ENCODE measurements at regions not wholly inside any gene's neighbourhood (a gene's known extent, or its start where the extent isn't known, plus 50 kb on each side); places are given as distances from the start of the nearest gene placed in this dataset.

DNA sequence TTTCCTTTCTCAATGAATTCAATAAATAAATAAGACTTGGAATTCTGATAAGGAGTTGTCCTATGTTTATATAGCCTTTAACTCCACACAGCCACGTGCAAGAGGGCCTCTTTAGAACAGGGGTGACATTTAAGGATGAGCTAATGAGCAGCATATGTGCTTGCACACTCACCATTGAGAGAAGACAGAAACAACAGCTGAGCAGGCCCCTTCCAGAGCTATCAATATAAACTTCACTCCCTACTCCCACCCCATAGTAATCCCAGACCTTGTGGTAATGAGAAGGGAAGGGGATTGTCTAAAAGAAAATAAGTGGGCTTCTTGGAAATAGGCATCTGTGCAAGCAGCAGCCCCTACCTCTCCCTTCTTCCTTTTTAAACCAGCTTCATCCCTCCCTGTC is 176.0 kb downstream of the SEC16B start:
- Histone ChIP-seq H3K79me2 (ENCODE audit: insufficient read depth, low read length) (no peaks in the 10 kb centered on the region), H3K36me3 (ENCODE audit: low read length) (no peaks in the 10 kb centered on the region), H3K27me3 (ENCODE audit: low read length) (peaks cover 3% of the 10 kb centered on the region; the same call in 1 of the 2 replicates), H3K9me3 (ENCODE audit: insufficient read depth, low read length) (no peaks in the 10 kb centered on the region), H3K9me2 (replicated peaks; ENCODE audit: insufficient read depth, low read length) (no peaks in the 10 kb centered on the region), H3K9ac (ENCODE audit: low read length) (no peak overlapping the region), H3K4me2 (ENCODE audit: low read depth, low read length, poor library complexity, severe bottlenecking) (no peak overlapping the region), H3F3A (ENCODE audit: insufficient read depth) (no peaks in the 10 kb centered on the region), H2AFZ (ENCODE audit: low read depth, low read length, severe bottlenecking) (no peak overlapping the region), H3K27ac (ENCODE audit: low read depth, low read length) (no peak overlapping the region), H3K4me3 (ENCODE audit: insufficient read depth, low read length, poor library complexity, severe bottlenecking) (no peak overlapping the region), H4K20me1 (ENCODE audit: low read depth, low read length) (no peaks in the 10 kb centered on the region)
- no peak for TF ChIP-seq EZH2phosphoT487 (conservative IDR thresholded peaks at IDR 0.05; ENCODE audit: low read length)
- TF ChIP-seq, protein P1, sequence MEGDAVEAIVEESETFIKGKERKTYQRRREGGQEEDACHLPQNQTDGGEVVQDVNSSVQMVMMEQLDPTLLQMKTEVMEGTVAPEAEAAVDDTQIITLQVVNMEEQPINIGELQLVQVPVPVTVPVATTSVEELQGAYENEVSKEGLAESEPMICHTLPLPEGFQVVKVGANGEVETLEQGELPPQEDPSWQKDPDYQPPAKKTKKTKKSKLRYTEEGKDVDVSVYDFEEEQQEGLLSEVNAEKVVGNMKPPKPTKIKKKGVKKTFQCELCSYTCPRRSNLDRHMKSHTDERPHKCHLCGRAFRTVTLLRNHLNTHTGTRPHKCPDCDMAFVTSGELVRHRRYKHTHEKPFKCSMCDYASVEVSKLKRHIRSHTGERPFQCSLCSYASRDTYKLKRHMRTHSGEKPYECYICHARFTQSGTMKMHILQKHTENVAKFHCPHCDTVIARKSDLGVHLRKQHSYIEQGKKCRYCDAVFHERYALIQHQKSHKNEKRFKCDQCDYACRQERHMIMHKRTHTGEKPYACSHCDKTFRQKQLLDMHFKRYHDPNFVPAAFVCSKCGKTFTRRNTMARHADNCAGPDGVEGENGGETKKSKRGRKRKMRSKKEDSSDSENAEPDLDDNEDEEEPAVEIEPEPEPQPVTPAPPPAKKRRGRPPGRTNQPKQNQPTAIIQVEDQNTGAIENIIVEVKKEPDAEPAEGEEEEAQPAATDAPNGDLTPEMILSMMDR (IDR thresholded peaks at IDR 0.05; ENCODE audit: insufficient read depth, low read length, poor library complexity, severe bottlenecking): no peak

DNA sequence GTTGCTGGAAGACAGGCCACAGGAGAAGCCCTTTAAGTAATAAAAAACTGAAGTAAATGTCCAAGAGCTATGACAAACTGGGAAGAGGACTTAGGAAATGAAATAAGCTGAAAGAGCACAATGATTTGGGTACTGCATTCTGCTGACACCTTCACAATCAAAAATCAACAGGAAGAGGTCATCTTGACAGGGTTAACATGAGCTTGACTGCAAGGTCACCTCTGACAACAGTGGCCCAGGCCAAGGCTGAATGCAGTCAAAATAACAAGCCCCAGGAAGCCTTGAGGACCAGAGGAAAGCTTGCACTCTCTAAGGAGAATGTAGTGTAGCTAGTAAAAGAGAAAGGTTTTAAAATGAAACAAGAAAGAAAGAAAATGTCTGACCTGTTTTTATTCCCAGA is 179.3 kb downstream of the SEC16B start:
- Histone ChIP-seq H3K36me3 (ENCODE audit: low read length) (no peaks in the 10 kb centered on the region), H3K27ac (ENCODE audit: low read depth, low read length) (no peak overlapping the region), H3K9me3 (ENCODE audit: insufficient read depth, low read length) (no peaks in the 10 kb centered on the region), H3K4me3 (ENCODE audit: insufficient read depth, low read length, poor library complexity, severe bottlenecking) (no peak overlapping the region), H3K9me2 (replicated peaks; ENCODE audit: insufficient read depth, low read length) (no peaks in the 10 kb centered on the region; the same call in 1 of the 2 replicates), H2AFZ (ENCODE audit: low read depth, low read length, severe bottlenecking) (no peak overlapping the region), H3K79me2 (ENCODE audit: insufficient read depth, low read length) (no peaks in the 10 kb centered on the region), H3F3A (ENCODE audit: insufficient read depth) (no peaks in the 10 kb centered on the region), H3K4me2 (ENCODE audit: low read depth, low read length, poor library complexity, severe bottlenecking) (no peak overlapping the region), H3K27me3 (ENCODE audit: low read length) (peaks cover 3% of the 10 kb centered on the region; the same call in 1 of the 2 replicates), H4K20me1 (ENCODE audit: low read depth, low read length) (no peaks in the 10 kb centered on the region), H3K9ac (ENCODE audit: low read length) (no peak overlapping the region)
- TF ChIP-seq EZH2phosphoT487 (conservative IDR thresholded peaks at IDR 0.05; ENCODE audit: low read length): no peak
- TF ChIP-seq, protein P1 (IDR thresholded peaks at IDR 0.05; ENCODE audit: insufficient read depth, low read length, poor library complexity, severe bottlenecking): no peak

- no peaks in the 10 kb centered on the region for H3K79me2 ChIP-seq (ENCODE audit: insufficient read depth, low read length)
- TF ChIP-seq, protein P1 (IDR thresholded peaks at IDR 0.05; ENCODE audit: insufficient read depth, low read length, poor library complexity, severe bottlenecking): no peak
- TF ChIP-seq EZH2phosphoT487 (conservative IDR thresholded peaks at IDR 0.05; ENCODE audit: low read length): no peak
Observed at GRCh38 chr1:177789956-177790355, 179.9 kb downstream of the SEC16B start.

More at GRCh38 chr1:177789956-177790355, 179.9 kb downstream of the SEC16B start:
- H3K27me3 ChIP-seq (ENCODE audit: low read length): peaks cover 1% of the 10 kb centered on the region; the same call in 1 of the 2 replicates
- H3K27ac ChIP-seq (ENCODE audit: low read depth, low read length): no peak overlapping the region
- H3K9me2 ChIP-seq (replicated peaks; ENCODE audit: insufficient read depth, low read length): no peaks in the 10 kb centered on the region; the same call in 1 of the 2 replicates
- no peaks in the 10 kb centered on the region for H3K36me3 ChIP-seq (ENCODE audit: low read length)
- no peaks in the 10 kb centered on the region for H4K20me1 ChIP-seq (ENCODE audit: low read depth, low read length)
- H3K4me2 ChIP-seq (ENCODE audit: low read depth, low read length, poor library complexity, severe bottlenecking): no peak overlapping the region
- no peak overlapping the region for H2AFZ ChIP-seq (ENCODE audit: low read depth, low read length, severe bottlenecking)
- no peaks in the 10 kb centered on the region for H3K9me3 ChIP-seq (ENCODE audit: insufficient read depth, low read length)
- no peaks in the 10 kb centered on the region for H3F3A ChIP-seq (ENCODE audit: insufficient read depth)
- no peak overlapping the region for H3K4me3 ChIP-seq (ENCODE audit: insufficient read depth, low read length, poor library complexity, severe bottlenecking)
- no peak overlapping the region for H3K9ac ChIP-seq (ENCODE audit: low read length)

Measured in SU-DHL-6 (cell line).